Kidney tubule cell (primary cell): ENCODE measurements at regions not wholly inside any gene's neighbourhood (a gene's known extent, or its start where the extent isn't known, plus 50 kb on each side); places are given as distances from the start of the nearest gene placed in this dataset.

Experiments used
- DNase-seq: peaks from one replicate; pipeline ENCODE4 v3.0.0-alpha.2; 2018; ENCODE audit warnings: low spot score

- DNase-seq, result no peak
Measured at GRCh38 chr11:134687548-134687947, 275.5 kb upstream of the B3GAT1 start.

- DNase-seq, result no peak
Measured at GRCh38 chr11:134686460-134687061, 274.5 kb upstream of the B3GAT1 start.

GRCh38 chr11:134685793-134686380 is 273.8 kb upstream of the B3GAT1 start:
- DNase-seq, result no peak

GRCh38 chr11:134684576-134684975 is 272.5 kb upstream of the B3GAT1 start:
- no peak for DNase-seq

GRCh38 chr11:134683860-134684259 is 271.8 kb upstream of the B3GAT1 start:
- DNase-seq, result no peak

- no peak for DNase-seq
Measured at GRCh38 chr11:134682577-134682976, 270.5 kb upstream of the B3GAT1 start.

GRCh38 chr11:134679592-134679991 is 267.6 kb upstream of the B3GAT1 start:
- no peak for DNase-seq

- DNase-seq, result no peak
Measured at GRCh38 chr11:134678744-134679143, 266.7 kb upstream of the B3GAT1 start.

- DNase-seq, result no peak
Measured at GRCh38 chr11:134677891-134678551, 266.0 kb upstream of the B3GAT1 start.

GRCh38 chr11:134677397-134677822 is 265.4 kb upstream of the B3GAT1 start:
- no peak for DNase-seq

GRCh38 chr11:134676516-134677287 is 264.7 kb upstream of the B3GAT1 start:
- DNase-seq, result no peak

GRCh38 chr11:134675983-134676382 is 263.9 kb upstream of the B3GAT1 start:
- DNase-seq, result no peak

GRCh38 chr11:134674974-134675373 is 262.9 kb upstream of the B3GAT1 start:
- DNase-seq, result no peak

GRCh38 chr11:134670961-134671370 is 258.9 kb upstream of the B3GAT1 start:
- DNase-seq, result no peak

GRCh38 chr11:134670247-134670782 is 258.3 kb upstream of the B3GAT1 start:
- DNase-seq, result no peak

- no peak for DNase-seq
Measured at GRCh38 chr11:134669796-134670195, 257.8 kb upstream of the B3GAT1 start.

GRCh38 chr11:134668796-134669195 is 256.8 kb upstream of the B3GAT1 start:
- DNase-seq, result no peak

- no peak for DNase-seq
Measured at GRCh38 chr11:134668076-134668475, 256.0 kb upstream of the B3GAT1 start.

GRCh38 chr11:134667505-134667904 is 255.5 kb upstream of the B3GAT1 start:
- no peak for DNase-seq

- no peak for DNase-seq
Measured at GRCh38 chr11:134667175-134667500, 255.1 kb upstream of the B3GAT1 start.

- DNase-seq, result no peak
Measured at GRCh38 chr11:134666273-134667174, 254.5 kb upstream of the B3GAT1 start.
